GM23338 (cell line): ENCODE measurements at regions not wholly inside any gene's neighbourhood (a gene's known extent, or its start where the extent isn't known, plus 50 kb on each side); places are given as distances from the start of the nearest gene placed in this dataset.

Experiments
- ATAC-seq: fragments of 200-7000 bp; cut with Tn5 transposase; 3 replicates; pipeline ENCODE4 v1.9.1; 2020
- DNase-seq: peaks from one replicate; pipeline ENCODE4 v3.0.0-alpha.2; 2015; ENCODE audit warnings: low spot score
- H2AFZ ChIP-seq: fragments of 200-600 bp; sonication (generic); 2 replicates; pipeline ENCODE4 v1.8.0; 2016; ENCODE audit warnings: antibody characterized with exemption, mild to moderate bottlenecking, moderate library complexity
- H3F3A ChIP-seq: fragments of 200-600 bp; sonication (generic); replicated peaks from 2 replicates; pipeline ENCODE4 v1.8.0; 2017; ENCODE audit warnings: antibody characterized with exemption, mixed run types, low read depth
- H3K27ac ChIP-seq: fragments of 200-600 bp; sonication (generic); 2 replicates; pipeline ENCODE4 v1.6.1; 2016; ENCODE audit warnings: low read depth
- H3K27me3 ChIP-seq: fragments of 200-600 bp; sonication (generic); 2 replicates; pipeline ENCODE4 v1.8.0; 2016; ENCODE audit warnings: mild to moderate bottlenecking, mixed run types, moderate library complexity; ENCODE audit not compliant: insufficient read depth
- H3K36me3 ChIP-seq: fragments of 200-600 bp; sonication (generic); 2 replicates; pipeline ENCODE4 v1.8.0; 2016; ENCODE audit warnings: mild to moderate bottlenecking; ENCODE audit not compliant: insufficient read depth
- H3K4me1 ChIP-seq: fragments of 200-600 bp; sonication (generic); 2 replicates; pipeline ENCODE4 v1.8.0; 2016; ENCODE audit warnings: mild to moderate bottlenecking, moderate library complexity; ENCODE audit not compliant: insufficient read depth
- H3K4me2 ChIP-seq: fragments of 200-600 bp; sonication (generic); 2 replicates; pipeline ENCODE4 v1.7.1; 2017; ENCODE audit warnings: mixed run types
- H3K4me3 ChIP-seq: fragments of 200-600 bp; sonication (generic); 2 replicates; pipeline ENCODE4 v1.6.1; 2016; ENCODE audit warnings: mixed run types
- H3K79me2 ChIP-seq: fragments of 200-600 bp; sonication (generic); replicated peaks from 2 replicates; pipeline ENCODE4 v1.8.0; 2017; ENCODE audit warnings: mild to moderate bottlenecking; ENCODE audit not compliant: insufficient read depth
- H3K9me2 ChIP-seq: fragments of 200-600 bp; sonication (generic); 2 replicates; pipeline ENCODE4 v1.8.0; 2017; ENCODE audit not compliant: insufficient read depth
- H4K20me1 ChIP-seq: fragments of 200-600 bp; sonication (generic); replicated peaks from 2 replicates; pipeline ENCODE4 v1.8.0; 2017; ENCODE audit warnings: mild to moderate bottlenecking; ENCODE audit not compliant: insufficient read depth
- H3K27ac Mint-ChIP-seq: 2 replicates; pipeline ENCODE4 v1.8.0; 2020; ENCODE audit warnings: inconsistent platforms, mild to moderate bottlenecking, moderate library complexity, mixed read lengths
- H3K27me3 Mint-ChIP-seq: 3 replicates; pipeline ENCODE4 v1.8.0; 2022; ENCODE audit warnings: low read depth, mild to moderate bottlenecking, moderate library complexity, mixed read lengths, inconsistent platforms; ENCODE audit not compliant: insufficient read depth, poor library complexity
- H3K36me3 Mint-ChIP-seq: 3 replicates; pipeline ENCODE4 v1.8.0; 2021; ENCODE audit warnings: low read depth, mild to moderate bottlenecking, inconsistent platforms, moderate library complexity, mixed read lengths
- H3K4me1 Mint-ChIP-seq: 3 replicates; pipeline ENCODE4 v1.8.0; 2020; ENCODE audit warnings: mild to moderate bottlenecking, inconsistent platforms, mixed read lengths
- H3K4me3 Mint-ChIP-seq: 3 replicates; pipeline ENCODE4 v1.8.0; 2021; ENCODE audit warnings: moderate library complexity, mild to moderate bottlenecking, inconsistent platforms, mixed read lengths
- H3K9me3 Mint-ChIP-seq: 3 replicates; pipeline ENCODE4 v1.8.0; 2020; ENCODE audit warnings: moderate library complexity, mild to moderate bottlenecking, inconsistent platforms, mixed read lengths
- CREB1 ChIP-seq: fragments of 250-450 bp; sonication (Bioruptor Pico); IDR thresholded peaks from 2 replicates; pipeline ENCODE4 v1.5.0; 2020; ENCODE audit warnings: low read depth, mild to moderate bottlenecking, moderate library complexity
- EZH2 ChIP-seq: fragments of 200-600 bp; sonication (generic); IDR thresholded peaks from one replicate; pipeline ENCODE4 v1.8.0; 2017; ENCODE audit warnings: antibody characterized with exemption, mild to moderate bottlenecking, low read depth; ENCODE audit not compliant: unreplicated experiment
- EZH2phosphoT487 ChIP-seq: fragments of 200-600 bp; sonication (generic); IDR thresholded peaks from one replicate; pipeline ENCODE4 v1.8.1; 2018; ENCODE audit warnings: antibody characterized with exemption; ENCODE audit not compliant: unreplicated experiment
- JUNB ChIP-seq: IDR thresholded peaks from one replicate; pipeline ENCODE4 v1.6.1; 2016; ENCODE audit warnings: antibody characterized with exemption; ENCODE audit not compliant: unreplicated experiment
- NANOG ChIP-seq: IDR thresholded peaks from 2 replicates; pipeline ENCODE4 v1.6.1; 2016; ENCODE audit warnings: antibody characterized with exemption, borderline replicate concordance
- POLR2AphosphoS5 ChIP-seq: IDR thresholded peaks from 2 replicates; pipeline ENCODE4 v1.6.1; 2016; ENCODE audit warnings: antibody characterized with exemption, low read depth
- STAT1 ChIP-seq: IDR thresholded peaks from one replicate; pipeline ENCODE4 v1.6.1; 2016; ENCODE audit warnings: antibody characterized with exemption; ENCODE audit not compliant: unreplicated experiment
- ZNF114 ChIP-seq: fragments of 250-450 bp; sonication (Bioruptor Pico); IDR thresholded peaks from 2 replicates; pipeline ENCODE4 v1.5.0; 2020; ENCODE audit warnings: mild to moderate bottlenecking, moderate library complexity
- ZNF331 ChIP-seq: fragments of 250-450 bp; sonication (Bioruptor Pico); IDR thresholded peaks from 2 replicates; pipeline ENCODE4 v1.5.0; 2020; ENCODE audit warnings: low read depth, mild to moderate bottlenecking, moderate library complexity
- TF ChIP-seq, protein P1 (sequence below): fragments of 250-450 bp; sonication (Bioruptor Pico); IDR thresholded peaks from 2 replicates; pipeline ENCODE4 v1.5.0; 2020; ENCODE audit warnings: mild to moderate bottlenecking, moderate library complexity
- TF ChIP-seq, protein P2 (sequence below), 2 experiments: fragments of 200-600 bp in 1 of 2; sonication (generic) in 1 of 2; conservative IDR thresholded peaks; 2 replicates each; pipeline versions ENCODE4 v1.5.1 to v1.6.1; 2016 to 2017; ENCODE audit warnings: antibody characterized with exemption in 2 of 2, low read depth in 2 of 2, mild to moderate bottlenecking in 2 of 2, moderate library complexity in 1 of 2
- TF ChIP-seq, protein P3 (sequence below): IDR thresholded peaks from one replicate; pipeline ENCODE4 v1.6.1; 2018; ENCODE audit warnings: antibody characterized with exemption; ENCODE audit not compliant: unreplicated experiment
- TF ChIP-seq, protein P4 (sequence below): IDR thresholded peaks from 2 replicates; pipeline ENCODE4 v1.6.1; 2016; ENCODE audit warnings: antibody characterized with exemption

DNA sequence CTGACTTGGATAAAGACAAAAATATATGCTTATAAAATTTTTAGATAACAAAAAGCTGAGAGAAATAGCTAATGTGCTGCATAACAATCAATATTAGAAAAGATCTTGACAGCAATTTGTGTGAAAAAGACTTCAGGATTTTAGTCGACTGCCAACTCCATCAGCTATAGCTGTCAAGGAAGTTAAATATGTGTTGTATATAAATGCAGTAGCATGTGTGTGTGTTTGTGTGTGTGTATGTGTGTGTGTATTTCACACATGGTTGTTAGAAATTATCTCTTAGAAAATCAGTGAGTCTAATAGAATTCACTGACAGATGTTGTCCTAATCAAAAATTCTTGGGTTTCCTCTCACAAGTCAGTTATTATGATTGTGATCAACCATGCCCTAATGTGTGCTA is 171.2 kb downstream of the CASP12 start:
- H3K9me3 Mint-ChIP-seq: peaks cover 12% of the 10 kb centered on the region; the same call in 2 of the 3 replicates
- Histone ChIP-seq H4K20me1 (no peaks in the 10 kb centered on the region), H3K27ac (no peak overlapping the region), H3K4me1 (peaks cover 15% of the 10 kb centered on the region; the same call in 1 of the 2 replicates), H3K36me3 (no peaks in the 10 kb centered on the region), H3K27me3 (no peaks in the 10 kb centered on the region), H3K4me3 (no peak overlapping the region), H3K4me2 (no peak overlapping the region), H3K9me2 (0 out of 2 replicates have a peak, but pooled peaks cover under 1% of the 10 kb centered on the region), H2AFZ (no peak overlapping the region), H3K79me2 (no peaks in the 10 kb centered on the region), H3F3A (no peaks in the 10 kb centered on the region)
- H3K4me3 Mint-ChIP-seq: no peak overlapping the region
- H3K4me1 Mint-ChIP-seq: peaks cover 7% of the 10 kb centered on the region; the same call in 2 of the 3 replicates
- TF ChIP-seq NANOG (no peak), ZNF114 (CRISPR knock-in tag) (no peak), JUNB (no peak), CREB1 (CRISPR knock-in tag) (no peak), ZNF331 (CRISPR knock-in tag) (no peak), EZH2 (no peak), STAT1 (no peak), POLR2AphosphoS5 (no peak), EZH2phosphoT487 (no peak)
- TF ChIP-seq, protein P1, sequence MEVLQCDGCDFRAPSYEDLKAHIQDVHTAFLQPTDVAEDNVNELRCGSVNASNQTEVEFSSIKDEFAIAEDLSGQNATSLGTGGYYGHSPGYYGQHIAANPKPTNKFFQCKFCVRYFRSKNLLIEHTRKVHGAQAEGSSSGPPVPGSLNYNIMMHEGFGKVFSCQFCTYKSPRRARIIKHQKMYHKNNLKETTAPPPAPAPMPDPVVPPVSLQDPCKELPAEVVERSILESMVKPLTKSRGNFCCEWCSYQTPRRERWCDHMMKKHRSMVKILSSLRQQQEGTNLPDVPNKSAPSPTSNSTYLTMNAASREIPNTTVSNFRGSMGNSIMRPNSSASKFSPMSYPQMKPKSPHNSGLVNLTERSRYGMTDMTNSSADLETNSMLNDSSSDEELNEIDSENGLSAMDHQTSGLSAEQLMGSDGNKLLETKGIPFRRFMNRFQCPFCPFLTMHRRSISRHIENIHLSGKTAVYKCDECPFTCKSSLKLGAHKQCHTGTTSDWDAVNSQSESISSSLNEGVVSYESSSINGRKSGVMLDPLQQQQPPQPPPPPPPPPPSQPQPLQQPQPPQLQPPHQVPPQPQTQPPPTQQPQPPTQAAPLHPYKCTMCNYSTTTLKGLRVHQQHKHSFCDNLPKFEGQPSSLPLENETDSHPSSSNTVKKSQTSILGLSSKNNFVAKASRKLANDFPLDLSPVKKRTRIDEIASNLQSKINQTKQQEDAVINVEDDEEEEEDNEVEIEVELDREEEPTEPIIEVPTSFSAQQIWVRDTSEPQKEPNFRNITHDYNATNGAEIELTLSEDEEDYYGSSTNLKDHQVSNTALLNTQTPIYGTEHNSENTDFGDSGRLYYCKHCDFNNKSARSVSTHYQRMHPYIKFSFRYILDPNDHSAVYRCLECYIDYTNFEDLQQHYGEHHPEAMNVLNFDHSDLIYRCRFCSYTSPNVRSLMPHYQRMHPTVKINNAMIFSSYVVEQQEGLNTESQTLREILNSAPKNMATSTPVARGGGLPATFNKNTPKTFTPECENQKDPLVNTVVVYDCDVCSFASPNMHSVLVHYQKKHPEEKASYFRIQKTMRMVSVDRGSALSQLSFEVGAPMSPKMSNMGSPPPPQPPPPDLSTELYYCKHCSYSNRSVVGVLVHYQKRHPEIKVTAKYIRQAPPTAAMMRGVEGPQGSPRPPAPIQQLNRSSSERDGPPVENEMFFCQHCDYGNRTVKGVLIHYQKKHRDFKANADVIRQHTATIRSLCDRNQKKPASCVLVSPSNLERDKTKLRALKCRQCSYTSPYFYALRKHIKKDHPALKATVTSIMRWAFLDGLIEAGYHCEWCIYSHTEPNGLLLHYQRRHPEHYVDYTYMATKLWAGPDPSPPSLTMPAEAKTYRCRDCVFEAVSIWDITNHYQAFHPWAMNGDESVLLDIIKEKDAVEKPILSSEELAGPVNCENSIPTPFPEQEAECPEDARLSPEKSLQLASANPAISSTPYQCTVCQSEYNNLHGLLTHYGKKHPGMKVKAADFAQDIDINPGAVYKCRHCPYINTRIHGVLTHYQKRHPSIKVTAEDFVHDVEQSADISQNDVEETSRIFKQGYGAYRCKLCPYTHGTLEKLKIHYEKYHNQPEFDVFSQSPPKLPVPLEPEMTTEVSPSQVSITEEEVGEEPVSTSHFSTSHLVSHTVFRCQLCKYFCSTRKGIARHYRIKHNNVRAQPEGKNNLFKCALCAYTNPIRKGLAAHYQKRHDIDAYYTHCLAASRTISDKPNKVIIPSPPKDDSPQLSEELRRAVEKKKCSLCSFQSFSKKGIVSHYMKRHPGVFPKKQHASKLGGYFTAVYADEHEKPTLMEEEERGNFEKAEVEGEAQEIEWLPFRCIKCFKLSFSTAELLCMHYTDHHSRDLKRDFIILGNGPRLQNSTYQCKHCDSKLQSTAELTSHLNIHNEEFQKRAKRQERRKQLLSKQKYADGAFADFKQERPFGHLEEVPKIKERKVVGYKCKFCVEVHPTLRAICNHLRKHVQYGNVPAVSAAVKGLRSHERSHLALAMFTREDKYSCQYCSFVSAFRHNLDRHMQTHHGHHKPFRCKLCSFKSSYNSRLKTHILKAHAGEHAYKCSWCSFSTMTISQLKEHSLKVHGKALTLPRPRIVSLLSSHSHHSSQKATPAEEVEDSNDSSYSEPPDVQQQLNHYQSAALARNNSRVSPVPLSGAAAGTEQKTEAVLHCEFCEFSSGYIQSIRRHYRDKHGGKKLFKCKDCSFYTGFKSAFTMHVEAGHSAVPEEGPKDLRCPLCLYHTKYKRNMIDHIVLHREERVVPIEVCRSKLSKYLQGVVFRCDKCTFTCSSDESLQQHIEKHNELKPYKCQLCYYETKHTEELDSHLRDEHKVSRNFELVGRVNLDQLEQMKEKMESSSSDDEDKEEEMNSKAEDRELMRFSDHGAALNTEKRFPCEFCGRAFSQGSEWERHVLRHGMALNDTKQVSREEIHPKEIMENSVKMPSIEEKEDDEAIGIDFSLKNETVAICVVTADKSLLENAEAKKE (CRISPR knock-in tag): no peak
- TF ChIP-seq, protein P2, sequence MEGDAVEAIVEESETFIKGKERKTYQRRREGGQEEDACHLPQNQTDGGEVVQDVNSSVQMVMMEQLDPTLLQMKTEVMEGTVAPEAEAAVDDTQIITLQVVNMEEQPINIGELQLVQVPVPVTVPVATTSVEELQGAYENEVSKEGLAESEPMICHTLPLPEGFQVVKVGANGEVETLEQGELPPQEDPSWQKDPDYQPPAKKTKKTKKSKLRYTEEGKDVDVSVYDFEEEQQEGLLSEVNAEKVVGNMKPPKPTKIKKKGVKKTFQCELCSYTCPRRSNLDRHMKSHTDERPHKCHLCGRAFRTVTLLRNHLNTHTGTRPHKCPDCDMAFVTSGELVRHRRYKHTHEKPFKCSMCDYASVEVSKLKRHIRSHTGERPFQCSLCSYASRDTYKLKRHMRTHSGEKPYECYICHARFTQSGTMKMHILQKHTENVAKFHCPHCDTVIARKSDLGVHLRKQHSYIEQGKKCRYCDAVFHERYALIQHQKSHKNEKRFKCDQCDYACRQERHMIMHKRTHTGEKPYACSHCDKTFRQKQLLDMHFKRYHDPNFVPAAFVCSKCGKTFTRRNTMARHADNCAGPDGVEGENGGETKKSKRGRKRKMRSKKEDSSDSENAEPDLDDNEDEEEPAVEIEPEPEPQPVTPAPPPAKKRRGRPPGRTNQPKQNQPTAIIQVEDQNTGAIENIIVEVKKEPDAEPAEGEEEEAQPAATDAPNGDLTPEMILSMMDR (conservative IDR thresholded peaks at IDR 0.05; ENCODE audit: low read depth in 2 of 2): no peak
- TF ChIP-seq, protein P3, sequence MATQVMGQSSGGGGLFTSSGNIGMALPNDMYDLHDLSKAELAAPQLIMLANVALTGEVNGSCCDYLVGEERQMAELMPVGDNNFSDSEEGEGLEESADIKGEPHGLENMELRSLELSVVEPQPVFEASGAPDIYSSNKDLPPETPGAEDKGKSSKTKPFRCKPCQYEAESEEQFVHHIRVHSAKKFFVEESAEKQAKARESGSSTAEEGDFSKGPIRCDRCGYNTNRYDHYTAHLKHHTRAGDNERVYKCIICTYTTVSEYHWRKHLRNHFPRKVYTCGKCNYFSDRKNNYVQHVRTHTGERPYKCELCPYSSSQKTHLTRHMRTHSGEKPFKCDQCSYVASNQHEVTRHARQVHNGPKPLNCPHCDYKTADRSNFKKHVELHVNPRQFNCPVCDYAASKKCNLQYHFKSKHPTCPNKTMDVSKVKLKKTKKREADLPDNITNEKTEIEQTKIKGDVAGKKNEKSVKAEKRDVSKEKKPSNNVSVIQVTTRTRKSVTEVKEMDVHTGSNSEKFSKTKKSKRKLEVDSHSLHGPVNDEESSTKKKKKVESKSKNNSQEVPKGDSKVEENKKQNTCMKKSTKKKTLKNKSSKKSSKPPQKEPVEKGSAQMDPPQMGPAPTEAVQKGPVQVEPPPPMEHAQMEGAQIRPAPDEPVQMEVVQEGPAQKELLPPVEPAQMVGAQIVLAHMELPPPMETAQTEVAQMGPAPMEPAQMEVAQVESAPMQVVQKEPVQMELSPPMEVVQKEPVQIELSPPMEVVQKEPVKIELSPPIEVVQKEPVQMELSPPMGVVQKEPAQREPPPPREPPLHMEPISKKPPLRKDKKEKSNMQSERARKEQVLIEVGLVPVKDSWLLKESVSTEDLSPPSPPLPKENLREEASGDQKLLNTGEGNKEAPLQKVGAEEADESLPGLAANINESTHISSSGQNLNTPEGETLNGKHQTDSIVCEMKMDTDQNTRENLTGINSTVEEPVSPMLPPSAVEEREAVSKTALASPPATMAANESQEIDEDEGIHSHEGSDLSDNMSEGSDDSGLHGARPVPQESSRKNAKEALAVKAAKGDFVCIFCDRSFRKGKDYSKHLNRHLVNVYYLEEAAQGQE: no peak
- TF ChIP-seq, protein P4, sequence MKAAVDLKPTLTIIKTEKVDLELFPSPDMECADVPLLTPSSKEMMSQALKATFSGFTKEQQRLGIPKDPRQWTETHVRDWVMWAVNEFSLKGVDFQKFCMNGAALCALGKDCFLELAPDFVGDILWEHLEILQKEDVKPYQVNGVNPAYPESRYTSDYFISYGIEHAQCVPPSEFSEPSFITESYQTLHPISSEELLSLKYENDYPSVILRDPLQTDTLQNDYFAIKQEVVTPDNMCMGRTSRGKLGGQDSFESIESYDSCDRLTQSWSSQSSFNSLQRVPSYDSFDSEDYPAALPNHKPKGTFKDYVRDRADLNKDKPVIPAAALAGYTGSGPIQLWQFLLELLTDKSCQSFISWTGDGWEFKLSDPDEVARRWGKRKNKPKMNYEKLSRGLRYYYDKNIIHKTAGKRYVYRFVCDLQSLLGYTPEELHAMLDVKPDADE: no peak
- H3K27ac Mint-ChIP-seq: no peak overlapping the region
- peaks cover 7% of the 10 kb centered on the region; the same call in 2 of the 3 replicates for H3K36me3 Mint-ChIP-seq
- H3K27me3 Mint-ChIP-seq: no peaks in the 10 kb centered on the region
- no peak for DNase-seq
- no peak for ATAC-seq
